HEK293T (cell line): ENCODE measurements at regions not wholly inside any gene's neighbourhood (a gene's known extent, or its start where the extent isn't known, plus 50 kb on each side); places are given as distances from the start of the nearest gene placed in this dataset.
"Not testable (repeated sequence)": the region's sequence is repeated elsewhere in the genome, so short reads cannot be mapped to it uniquely, and the experiment has no call there.

Experiments used
- ARNT ChIP-seq: fragments of 450-650 bp; IDR thresholded peaks from 2 replicates; pipeline ENCODE4 v1.6.1; 2017; ENCODE audit warnings: mild to moderate bottlenecking
- BHLHE40 ChIP-seq: fragments of 450-650 bp; IDR thresholded peaks from 2 replicates; pipeline ENCODE4 v1.6.1; 2016; ENCODE audit warnings: mild to moderate bottlenecking, moderate library complexity, borderline replicate concordance
- ELF4 ChIP-seq: fragments of 450-650 bp; IDR thresholded peaks from 2 replicates; pipeline ENCODE4 v1.6.1; 2017; ENCODE audit warnings: antibody characterized with exemption
- FOXA1 ChIP-seq: fragments of 450-650 bp; IDR thresholded peaks from 2 replicates; pipeline ENCODE4 v1.6.1; 2016; ENCODE audit warnings: mild to moderate bottlenecking
- HDGF ChIP-seq: fragments of 450-650 bp; IDR thresholded peaks from 2 replicates; pipeline ENCODE4 v1.6.1; 2017; ENCODE audit warnings: antibody characterized with exemption, borderline replicate concordance
- L3MBTL2 ChIP-seq: fragments of 450-650 bp; conservative IDR thresholded peaks from 2 replicates; pipeline ENCODE4 v1.6.1; 2016; ENCODE audit warnings: mild to moderate bottlenecking
- NFRKB ChIP-seq: fragments of 450-650 bp; IDR thresholded peaks from 2 replicates; pipeline ENCODE4 v1.6.1; 2016; ENCODE audit warnings: mild to moderate bottlenecking, moderate library complexity
- PKNOX1 ChIP-seq: fragments of 450-650 bp; IDR thresholded peaks from 2 replicates; pipeline ENCODE4 v1.6.1; 2016
- SP1 ChIP-seq: fragments of 450-650 bp; IDR thresholded peaks from 2 replicates; pipeline ENCODE4 v1.6.1; 2017
- SUZ12 ChIP-seq: fragments of 450-650 bp; IDR thresholded peaks from 2 replicates; pipeline ENCODE4 v1.6.1; 2016; ENCODE audit warnings: mild to moderate bottlenecking

GRCh38 chr1:120607882-120608281 is 115.9 kb upstream of the NBPF26 start:
- not testable (repeated sequence) for TF ChIP-seq HDGF, SP1, PKNOX1, NFRKB, ELF4, BHLHE40, L3MBTL2, SUZ12, FOXA1, ARNT
